HG02642 (cell line): ENCODE measurements at regions not wholly inside any gene's neighbourhood (a gene's known extent, or its start where the extent isn't known, plus 50 kb on each side); places are given as distances from the start of the nearest gene placed in this dataset.

Experiments used
- ATAC-seq: cut with Tn5 transposase; IDR thresholded peaks from one replicate; pipeline ENCODE4 v1.9.1; 2021; ENCODE audit warnings: mild to moderate bottlenecking; ENCODE audit not compliant: unreplicated experiment, poor library complexity

DNA sequence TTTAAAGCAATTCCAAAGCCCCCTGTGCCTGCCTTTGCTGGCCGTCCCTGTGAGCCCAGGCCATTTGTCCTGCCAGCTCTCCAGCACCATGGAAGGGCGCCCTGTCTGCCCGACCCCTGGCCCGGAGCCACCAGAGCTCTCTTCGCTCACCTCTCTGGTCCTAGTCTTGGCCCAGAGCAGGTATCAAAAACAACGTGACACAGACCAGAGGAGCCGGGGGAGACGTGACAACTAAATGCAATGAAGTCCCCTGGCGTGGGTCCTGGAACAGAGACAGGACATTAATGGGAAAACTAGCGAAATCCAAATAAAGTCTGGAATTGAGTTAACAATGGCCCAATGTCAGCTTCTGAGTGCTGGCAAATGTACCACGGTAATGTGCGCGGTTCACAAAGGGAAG is 83.2 kb upstream of the DIO3 start:
- ATAC-seq = no peak

DNA sequence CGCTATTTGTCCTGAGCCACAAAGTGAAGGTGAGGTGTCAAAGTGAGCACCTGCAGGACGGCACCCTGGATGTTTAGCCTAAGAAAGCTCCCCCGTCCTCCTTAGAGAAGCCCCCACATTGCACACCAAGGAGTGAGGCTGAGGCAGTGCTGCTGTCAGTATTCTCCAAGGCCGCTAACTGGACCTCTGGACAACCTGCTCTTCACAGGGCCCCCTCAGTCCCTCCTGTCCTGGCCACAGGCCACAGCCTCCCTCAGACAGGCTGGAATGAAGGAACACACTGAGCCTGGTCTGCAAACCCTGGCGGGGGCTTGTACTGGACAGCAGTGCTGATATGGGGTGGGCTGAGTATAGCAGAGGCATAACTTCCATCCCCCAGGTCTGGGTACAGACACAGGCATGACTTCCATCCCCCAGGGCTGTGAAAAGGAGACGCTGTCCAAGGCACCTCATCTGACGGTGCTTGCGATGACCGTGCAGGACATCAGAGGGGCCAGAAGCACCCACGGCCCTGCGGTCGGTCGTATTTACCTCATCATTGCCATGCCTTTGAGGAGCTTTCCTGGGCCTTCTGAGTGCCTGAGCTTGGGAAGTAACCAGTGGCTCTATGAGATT is 82.4 kb upstream of the DIO3 start:
- ATAC-seq = no peak

DNA sequence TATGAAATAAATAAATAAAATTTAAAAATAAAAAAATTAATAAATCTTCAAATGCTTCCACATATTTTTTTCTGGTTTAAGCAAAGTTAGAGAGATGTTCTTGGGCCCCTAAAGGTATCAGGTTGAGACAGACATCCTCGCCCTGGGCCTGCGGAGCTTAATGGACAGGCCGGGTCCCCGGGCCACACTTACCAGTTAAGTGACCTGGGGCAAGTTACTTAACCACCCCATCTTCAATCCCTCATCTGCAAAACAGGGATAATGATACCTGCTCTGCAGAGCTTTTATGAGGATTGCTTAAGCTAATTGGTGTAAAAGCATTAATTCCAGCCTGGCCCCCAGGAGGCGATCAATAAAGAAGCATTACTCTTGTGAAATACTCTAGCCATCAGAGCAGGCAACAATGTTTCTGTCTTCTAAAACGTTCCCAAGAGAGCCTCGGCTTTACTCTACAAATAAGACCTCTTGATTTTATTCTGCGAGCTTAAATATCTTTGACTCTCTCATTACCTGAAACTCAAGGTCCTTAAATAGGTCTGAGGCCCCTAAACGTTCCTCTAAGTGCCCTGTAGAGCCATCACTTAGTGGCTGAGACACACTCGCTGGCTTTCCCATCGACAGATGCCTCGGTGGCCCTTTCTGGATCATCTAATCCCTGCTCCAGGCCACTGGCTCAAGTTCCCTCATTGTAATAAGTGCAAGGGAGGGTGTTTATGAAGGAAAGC is 81.1 kb upstream of the DIO3 start:
- ATAC-seq = no peak

DNA sequence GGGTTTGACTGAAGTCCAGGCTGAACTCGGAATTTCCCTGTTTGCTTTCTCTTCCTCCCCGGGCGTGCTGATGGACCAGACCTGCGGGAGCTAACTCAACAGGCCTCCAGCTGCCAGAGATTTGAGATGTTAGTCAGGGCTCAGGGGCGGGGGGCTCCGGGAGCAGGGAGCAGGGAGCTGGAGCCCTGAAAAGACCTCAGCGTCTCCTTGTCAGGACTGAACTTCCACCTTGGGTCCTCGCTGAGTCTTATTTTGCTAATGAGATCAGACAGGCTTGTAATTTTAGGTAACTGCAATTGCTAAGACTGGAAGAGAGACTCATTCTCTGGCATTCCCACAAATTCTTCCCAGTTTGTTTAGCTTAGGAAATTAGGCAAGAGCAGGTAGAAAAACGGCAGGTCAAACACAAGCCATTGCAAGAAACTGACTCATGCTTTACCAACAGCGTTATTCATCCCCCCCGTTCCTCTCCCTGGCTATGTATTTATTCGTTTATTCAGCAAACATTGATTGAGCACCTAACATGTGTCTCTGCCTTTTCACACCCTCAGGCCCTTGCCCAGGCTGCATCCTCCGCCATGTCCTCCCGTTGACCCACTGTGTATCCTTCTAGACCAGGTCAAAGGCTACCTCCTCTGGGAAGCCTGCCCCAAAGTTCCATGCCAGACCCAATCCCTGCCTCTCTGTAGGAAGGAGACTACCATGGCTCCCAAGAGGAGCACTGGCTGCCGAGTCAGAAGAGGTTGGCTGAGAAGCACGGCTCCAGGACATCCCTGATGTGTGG is 80.4 kb upstream of the DIO3 start:
- ATAC-seq = no peak

DNA sequence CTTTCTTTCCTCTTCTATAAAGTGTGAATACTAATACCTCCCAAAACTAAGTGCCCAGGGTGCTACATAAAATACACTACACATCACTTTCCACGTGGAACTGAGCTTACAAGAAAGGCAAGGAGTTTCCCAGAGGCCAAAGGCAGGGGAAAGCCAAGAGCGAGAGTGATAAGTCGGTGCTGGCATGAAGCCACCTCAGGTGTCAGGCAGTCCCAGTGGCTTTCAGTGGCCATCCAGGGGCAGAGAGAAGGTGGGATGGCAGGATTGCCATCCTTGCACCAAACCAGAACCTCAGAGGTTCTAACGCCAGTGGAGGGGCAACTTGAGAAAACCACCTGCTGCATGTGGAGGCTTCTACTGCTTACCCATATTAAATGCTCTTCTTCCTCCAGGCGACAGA is 79.7 kb upstream of the DIO3 start:
- no peak for ATAC-seq

DNA sequence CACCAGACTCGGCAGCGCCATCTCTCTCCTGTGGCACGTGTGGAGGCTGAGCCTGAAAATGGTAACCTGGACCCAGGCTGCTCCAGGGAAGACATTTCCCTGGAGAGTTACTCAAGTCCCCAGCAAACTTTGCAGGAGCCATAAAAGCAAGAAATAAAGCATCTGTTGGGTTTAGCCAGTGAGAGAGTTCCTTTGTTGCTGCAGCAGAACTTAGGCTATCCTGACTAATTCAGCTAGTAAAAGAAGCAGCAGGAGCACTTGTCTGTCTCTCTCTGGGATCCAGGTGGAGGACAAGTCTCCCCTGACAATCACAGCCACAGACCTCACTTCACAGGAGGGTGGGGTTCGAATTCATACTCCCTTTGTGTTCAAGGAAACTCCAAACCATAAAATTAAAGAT is 79.2 kb upstream of the DIO3 start:
- ATAC-seq = no peak

DNA sequence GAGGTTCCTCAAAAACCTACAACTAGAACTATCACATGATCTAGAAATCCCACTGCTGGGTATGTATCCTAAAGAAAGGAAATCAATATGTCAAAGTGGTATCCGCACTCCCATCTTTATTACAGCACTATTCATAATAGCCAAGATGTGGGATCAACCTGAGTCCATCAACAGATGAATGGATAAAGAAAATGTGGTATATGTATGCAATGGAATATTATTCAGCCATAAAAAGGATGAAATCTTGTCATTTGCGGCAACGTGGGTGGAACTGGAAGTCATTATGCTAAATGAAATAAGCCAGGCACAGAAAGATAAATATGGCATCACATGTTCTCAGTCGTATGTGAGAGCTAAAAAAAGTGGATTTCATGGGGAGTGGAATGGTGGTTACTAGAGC is 77.5 kb upstream of the DIO3 start:
- ATAC-seq = no peak

DNA sequence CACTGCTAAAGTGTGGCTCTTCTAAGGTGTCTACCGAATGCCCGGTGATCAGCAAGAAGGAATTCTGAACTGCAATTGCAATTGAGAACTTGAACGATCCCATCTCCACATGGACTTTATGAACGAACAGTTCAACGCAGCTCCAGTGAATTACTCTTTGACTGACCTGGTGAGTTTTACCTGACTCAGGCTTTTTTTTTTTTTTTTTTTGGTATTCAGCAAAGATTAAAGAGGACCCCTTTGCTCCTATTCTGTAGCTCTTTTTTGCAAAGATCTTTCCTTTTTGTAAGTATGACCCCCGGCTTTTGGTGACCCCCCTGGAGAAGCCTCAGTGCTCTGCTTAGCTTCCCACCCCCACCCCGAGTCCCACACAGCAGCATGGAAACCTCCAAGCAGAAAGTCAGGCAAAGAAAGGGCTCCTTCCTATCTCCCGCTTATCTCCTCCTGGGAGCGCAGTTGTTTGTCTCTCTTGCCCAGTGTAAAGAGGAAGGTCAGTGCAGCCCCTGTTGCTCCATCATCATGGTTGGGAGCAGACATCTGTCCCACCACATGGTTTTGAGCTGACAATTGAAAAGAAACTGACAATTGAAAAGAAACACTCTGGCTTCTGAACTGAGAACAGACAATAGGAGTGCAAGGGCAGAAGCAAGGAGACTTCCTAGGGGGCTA is 72.1 kb upstream of the DIO3 start:
- no peak for ATAC-seq

DNA sequence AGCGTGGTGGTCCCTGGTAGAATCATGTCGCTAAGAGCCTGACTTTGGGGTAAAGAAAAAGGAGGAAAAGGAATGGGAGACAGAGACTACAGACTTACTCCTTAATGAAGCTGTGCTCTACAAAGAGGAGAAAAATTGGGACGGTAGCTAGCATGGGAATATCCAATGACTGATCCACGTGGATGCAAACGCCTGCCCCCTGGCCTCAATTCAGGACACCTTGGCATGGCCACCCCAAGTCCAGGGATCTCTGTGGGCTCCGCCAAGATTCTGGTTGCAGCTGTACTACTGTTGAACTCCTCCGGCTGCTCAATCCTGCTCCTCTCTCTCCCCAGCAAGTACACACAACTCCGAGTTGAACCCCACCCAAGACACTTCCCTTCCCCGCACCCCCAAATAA is 70.5 kb upstream of the DIO3 start:
- ATAC-seq = no peak

DNA sequence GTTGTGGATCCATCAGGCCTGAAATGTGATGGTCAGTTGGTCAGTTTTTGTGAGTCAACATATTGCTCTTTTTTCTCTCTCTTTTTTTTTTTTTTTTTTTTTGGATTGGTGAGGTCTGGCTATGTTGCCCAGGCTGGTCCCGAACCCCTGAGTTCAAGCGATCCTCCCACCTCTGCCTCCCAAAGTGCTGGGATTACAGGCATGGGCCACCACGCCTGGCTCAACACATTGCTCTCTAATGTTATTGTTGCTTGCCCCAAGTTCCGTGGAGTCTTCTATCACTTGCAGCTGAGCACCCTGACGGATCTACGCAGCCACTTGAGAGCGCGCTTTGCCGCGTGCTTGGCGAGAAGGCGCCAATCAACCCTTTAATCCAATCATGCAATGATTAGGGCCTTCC is 69.5 kb upstream of the DIO3 start:
- no peak for ATAC-seq

DNA sequence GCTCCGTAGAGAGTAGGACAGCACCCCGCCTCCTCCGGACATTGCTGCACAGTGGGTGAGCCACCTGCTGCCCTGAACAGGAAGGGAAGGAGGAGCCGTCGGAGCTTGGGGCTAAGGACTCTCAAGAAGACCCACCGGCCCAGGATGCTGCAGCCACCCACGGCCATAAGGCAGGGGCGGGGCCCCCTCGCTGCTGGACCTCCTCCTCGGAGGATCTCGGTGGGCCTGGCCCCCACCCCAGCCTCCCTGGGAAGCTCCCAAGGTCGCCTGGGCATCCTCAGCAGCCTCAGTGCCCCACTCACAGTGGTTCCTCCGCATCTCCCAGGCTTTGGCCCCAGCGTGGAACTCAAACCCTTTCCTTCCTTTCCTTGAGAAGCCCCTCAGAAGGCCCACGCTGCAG is 68.6 kb upstream of the DIO3 start:
- ATAC-seq = no peak

DNA sequence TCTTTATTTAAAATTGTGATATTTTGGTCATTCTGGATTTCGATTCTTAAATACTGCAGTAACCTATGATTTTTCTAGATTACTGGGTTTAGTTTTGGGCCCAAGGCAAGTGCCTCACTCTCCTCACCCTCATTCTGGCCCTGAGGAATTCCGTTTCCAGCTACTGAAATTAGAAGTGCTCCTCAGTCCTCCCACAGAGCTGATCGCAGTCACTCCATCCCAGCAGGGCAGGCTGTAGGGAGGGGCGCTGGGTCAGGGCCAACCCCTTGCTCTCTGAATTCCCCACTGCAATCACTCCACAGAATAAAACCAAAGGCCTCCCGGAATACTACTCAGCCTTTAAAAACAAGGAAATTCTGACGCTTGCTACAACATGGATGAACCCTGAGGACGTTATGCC is 66.5 kb upstream of the DIO3 start:
- ATAC-seq = no peak

DNA sequence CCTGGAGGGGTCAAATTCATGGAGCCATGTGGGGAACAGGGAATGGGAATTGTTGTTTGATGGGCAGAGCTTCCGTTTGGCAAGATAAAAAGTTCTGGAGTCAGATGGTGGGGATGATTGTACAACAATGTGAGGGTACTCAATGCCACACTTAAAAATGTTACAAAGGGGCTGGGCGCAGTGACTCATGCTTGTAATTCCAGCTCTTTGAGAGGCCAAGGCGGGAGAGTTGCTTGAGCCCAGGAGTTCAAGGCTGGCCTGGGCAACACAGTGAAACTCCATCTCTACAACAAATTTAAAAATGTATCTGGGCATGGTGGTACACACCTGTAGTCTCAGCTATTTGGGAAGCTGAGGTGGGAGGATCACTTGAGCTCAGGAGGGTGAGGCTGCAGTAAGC is 66.0 kb upstream of the DIO3 start:
- ATAC-seq = no peak

DNA sequence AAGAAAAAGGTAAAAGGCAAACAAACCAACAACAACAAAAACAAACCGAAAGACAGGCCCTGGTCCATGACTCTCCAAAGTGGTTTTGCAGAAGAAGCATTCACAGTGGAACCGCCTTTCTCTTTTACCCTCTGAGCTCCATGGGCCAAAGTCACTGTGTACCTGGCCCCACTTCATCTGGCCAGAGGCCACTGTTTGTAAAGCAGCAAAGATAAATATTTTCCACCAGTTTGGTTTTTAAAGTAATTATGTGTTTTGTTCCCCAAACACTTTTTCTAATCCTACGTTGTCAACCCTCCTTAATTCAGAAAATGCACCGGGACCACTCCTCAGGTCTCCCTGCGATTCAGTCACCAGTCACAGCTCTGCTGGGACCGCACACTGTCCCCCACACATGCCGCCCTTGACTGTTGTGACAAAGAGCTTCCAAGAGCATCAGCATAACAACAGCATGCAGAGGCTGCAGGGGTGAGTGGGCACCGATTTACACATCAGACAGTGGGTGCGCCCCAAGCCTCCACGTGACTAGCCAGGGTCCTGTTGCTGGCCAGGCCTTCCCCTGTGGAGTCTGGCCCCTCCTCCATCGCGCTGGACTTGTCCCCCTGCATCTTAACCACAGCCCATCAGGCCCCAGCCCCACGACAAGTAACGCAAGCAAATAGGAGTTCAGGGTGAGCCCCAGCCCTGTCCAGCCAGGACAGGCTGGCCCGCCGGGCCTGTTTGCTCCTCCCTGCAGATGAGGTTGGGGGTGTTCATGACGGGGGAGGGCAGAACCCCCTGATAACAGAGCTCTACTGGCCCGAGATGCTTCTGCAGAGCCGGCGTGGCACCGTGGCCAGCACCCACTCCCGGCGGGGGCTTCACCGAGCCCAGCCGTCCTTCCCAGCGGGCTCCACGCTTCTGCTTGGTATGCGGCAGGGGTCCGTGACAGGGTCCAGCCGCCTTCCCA is 65.2 kb upstream of the DIO3 start:
- no peak for ATAC-seq

DNA sequence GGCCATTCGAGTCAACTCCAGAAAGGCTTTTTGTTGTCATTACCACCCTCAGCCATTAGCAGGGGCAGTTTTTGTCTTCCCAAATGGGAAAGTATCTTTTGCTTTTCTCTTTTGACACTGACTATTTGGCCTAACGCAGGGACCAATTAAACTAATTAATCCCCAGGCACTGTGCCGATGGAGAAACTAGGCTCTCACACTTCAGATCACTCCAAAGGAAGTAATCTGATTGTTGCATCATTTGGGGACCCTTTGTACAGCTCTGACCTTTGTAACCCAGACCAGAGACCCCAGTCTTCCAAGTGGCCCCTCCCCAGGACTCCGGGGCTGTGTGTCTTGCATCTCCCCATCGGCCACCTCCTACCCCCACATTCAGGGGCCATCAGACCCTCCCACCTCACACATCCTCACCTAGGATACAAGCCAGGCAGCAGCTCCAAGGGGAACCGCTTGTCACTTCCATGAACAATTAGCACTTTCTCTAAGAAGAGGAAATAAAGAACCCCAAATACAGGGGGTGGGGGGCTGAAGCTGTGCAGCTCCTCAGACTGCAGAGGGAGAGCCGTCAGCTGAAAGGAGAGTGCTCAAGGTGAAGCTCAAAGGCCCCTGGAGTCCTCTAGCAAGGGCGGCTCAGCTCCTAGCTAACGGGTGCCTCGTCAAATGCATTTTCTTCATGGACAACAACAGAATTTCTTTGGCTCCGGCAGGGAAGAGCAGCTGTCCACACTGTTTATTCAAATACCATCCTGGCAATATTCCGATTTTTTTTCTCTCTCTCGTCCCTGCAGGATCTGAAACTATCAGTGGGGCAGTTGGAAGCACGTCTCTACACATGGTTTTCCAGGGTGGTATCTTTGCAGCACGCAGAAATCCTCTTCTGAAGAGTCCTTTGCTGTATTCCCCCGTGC is 64.3 kb upstream of the DIO3 start:
- ATAC-seq = no peak

DNA sequence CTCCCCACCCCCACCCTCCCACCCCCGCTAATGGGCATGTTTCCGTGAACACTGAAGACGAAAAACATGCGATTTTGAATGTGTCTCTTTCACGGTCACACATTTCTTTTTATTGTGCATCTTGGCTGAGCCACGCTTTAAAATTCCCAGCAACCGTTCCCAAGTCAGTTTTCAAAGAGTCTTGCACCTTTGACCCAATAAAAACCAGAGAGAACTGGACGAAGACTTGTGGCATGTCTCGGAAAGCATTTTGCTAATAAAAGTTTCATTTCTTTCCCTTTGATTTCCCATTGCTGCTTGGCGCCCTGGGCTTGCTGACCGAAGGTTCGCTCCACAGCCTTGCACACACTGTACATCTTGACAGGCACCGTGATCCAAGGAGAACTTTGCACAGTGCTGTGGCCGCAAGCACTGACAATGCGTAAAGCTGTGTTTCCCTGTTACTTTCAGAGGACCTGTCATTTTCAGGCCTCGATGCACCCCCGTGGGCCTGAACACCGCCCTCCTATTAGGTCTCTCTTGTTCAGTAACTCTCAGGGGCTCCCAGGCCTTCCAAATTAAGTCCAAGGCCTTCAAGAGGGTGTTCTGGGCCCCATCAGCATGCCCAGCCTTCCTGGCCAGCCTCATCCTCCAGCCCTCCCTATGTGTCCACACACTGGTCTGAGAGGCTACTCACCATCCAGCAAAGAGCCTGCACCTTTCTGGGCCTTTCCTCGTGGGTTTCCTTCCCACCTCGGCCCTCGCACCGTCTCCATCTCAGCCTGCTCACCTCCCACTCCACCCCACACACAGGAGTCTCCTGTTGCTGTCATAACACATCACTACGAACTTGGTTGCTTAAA is 63.4 kb upstream of the DIO3 start:
- ATAC-seq = no peak

DNA sequence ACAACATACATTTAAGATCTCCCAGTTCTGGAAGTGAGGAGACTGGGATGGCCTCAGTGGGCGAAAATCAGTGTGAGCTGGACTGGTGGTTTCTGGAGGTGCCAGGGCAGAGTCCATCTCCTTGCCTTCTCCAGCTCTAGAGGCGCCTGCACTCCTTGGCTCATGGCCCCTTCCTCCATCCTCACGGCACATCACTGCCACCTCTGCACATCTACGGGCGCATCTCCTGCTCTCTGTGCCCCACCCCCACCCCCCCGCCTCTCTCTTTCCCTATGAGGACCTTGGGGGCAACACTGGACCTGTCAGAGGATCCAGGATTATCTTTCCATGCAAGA is 62.8 kb upstream of the DIO3 start:
- ATAC-seq = no peak

DNA sequence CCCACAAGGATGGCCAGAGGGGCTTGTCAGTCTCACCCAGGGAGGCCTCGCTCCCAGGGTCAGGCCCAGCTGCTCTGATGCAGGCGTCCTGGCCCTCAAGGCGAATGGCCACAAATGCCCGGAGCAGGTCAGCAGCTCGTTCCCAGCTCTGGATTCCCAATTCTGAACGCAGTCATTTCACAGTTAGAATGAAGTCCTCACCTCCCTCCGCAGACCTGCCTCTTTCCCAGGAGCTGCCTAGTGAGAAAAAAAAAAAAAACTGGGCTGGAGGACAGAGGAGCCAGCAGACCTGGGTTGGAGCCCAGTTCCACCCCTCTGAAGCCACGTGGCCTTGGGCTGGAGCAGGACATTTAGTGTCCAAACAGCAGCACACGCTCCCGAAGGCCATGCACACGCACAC is 62.2 kb upstream of the DIO3 start:
- no peak for ATAC-seq
